Hematopoietic multipotent progenitor cell treated with erythropoietin and hydrocortisone succinate and interleukin-3 and kit ligand, for 6 days (in vitro differentiated cells): ENCODE measurements at regions not wholly inside any gene's neighbourhood (a gene's known extent, or its start where the extent isn't known, plus 50 kb on each side); places are given as distances from the start of the nearest gene placed in this dataset.

Experiments
- DNase-seq: peaks from one replicate; pipeline ENCODE4 v3.0.0-alpha.2; 2015

- no peak for DNase-seq
Measured at GRCh38 chr4:36003051-36003450, 241.3 kb downstream of the ARAP2 start.

- DNase-seq, result no peak
Measured at GRCh38 chr4:36004204-36004851, 240.0 kb downstream of the ARAP2 start.

- DNase-seq, result no peak
Measured at GRCh38 chr4:36006226-36006625, 238.1 kb downstream of the ARAP2 start.

- DNase-seq, result no peak
Measured at GRCh38 chr4:36010397-36010929, 233.9 kb downstream of the ARAP2 start.

GRCh38 chr4:36011381-36011780 is 232.9 kb downstream of the ARAP2 start:
- DNase-seq, result no peak

GRCh38 chr4:36012503-36012902 is 231.8 kb downstream of the ARAP2 start:
- no peak for DNase-seq

- no peak for DNase-seq
Measured at GRCh38 chr4:36013206-36013605, 231.1 kb downstream of the ARAP2 start.
